Ureter (tissue), 1 donor: ENCODE measurements at regions not wholly inside any gene's neighbourhood (a gene's known extent, or its start where the extent isn't known, plus 50 kb on each side); places are given as distances from the start of the nearest gene placed in this dataset.
"Not testable (repeated sequence)": the region's sequence is repeated elsewhere in the genome, so short reads cannot be mapped to it uniquely, and the experiment has no call there.

Source experiments
- DNase-seq: peaks from one replicate; pipeline ENCODE4 v3.0.0-alpha.2; 2020; ENCODE audit warnings: low spot score
- donor health status: DM: yes; HTN: yes; CAD: no.

DNA sequence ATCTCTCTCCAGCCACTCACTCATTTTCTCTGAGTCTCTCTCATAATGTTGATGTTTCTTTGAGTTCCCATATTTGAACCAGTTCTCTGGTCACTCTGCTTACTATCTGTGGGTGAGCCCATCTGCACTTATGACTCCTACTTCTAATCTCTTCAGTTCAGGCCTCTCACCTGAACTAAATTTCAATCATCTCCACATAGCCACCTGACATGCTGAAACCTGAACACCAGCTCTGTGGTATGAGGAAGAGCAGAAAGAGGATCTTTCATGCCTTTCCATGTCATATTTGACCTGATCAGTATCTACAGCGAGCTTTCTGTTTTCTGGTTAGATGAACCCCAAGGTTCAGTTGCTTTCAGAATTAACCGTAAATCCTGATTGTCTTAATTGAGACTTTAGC, 122.2 kb upstream of the ESX1 start:
- DNase-seq: no peak

DNA sequence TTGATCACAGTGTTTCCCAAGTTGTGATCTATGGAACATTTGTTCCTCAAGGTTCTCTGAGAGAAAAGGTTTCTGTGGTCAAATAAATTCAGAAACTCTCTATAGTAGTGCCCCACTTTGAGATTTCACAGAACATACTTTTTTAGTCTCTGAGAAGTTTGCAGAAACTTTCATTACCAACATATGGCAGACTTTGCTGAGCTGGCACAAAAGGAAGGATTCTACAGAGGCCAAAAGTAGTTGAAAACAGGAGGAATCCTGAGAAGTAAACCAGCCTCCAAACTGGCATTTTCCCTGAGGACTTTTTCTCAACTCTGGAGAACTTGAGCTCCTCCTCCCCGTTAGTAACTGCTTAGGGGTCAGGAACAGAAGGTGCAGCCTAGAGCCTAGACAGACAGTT, 117.8 kb upstream of the ESX1 start:
- DNase-seq: no peak

- no peak for DNase-seq
Measured at GRCh38 chrX:104370089-104370488, 115.4 kb upstream of the ESX1 start.

DNA sequence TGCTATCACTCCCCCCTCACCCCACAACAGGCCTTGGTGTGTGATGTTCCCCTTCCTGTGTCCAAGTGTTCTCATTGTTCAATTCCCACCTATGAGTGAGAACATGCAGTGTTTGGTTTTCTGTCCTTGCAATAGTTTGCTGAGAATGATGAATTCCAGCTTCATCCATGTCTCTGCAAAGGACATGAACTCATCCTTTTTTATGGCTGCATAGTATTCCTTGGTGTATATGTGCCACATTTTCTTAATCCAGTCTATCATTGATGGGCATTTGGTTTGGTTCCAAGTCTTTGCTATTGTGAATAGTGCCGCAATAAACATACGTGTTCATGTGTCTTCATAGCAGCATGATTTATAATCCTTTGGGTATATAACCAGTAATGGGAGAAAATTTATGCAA, 106.0 kb upstream of the ESX1 start:
- DNase-seq: not testable (repeated sequence)

GRCh38 chrX:104359124-104359523, 104.4 kb upstream of the ESX1 start:
- no peak for DNase-seq

- DNase-seq: no peak
Measured at GRCh38 chrX:104351173-104351769, 96.5 kb upstream of the ESX1 start.

- DNase-seq: no peak
Measured at GRCh38 chrX:104347860-104348259, 93.1 kb upstream of the ESX1 start.

DNA sequence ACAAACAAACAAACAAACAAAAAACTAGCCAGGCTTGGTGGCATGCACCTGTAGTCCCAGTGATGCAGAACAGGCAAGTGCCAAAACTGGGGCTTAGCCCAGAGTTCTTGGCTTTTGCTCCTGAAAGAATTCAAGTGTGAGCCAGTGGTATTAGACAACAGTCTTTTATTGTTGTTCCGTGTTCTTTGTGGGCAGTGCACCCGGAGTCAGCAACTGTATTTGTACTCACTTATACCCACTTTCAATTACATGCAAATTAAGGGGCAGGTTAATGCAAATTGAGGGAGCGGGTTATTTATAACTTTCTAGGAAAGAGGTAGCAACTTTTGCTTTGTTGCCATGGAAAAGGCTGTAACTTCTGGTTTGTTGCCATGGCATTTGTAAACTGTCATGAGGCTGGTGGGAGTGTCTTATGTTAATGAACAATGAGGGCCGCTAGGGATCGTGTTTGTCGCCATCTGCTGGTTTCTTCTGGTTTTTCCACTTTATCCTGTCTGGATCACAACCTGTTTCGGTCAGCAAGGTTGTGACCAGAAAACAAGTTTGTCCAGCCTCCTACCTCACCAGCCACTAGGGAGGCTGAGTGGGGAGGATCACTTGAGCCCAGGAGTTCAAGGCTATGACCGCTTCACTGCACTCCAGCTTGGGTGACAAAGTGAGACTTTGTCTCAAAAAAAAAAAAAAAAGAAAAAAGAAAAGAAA, 88.8 kb upstream of the ESX1 start:
- no peak for DNase-seq

- DNase-seq: no peak
Measured at GRCh38 chrX:104342065-104342464, 87.3 kb upstream of the ESX1 start.

GRCh38 chrX:104335756-104336155, 81.0 kb upstream of the ESX1 start:
- no peak for DNase-seq

- DNase-seq: no peak
Measured at GRCh38 chrX:104334971-104335370, 80.2 kb upstream of the ESX1 start.

DNA sequence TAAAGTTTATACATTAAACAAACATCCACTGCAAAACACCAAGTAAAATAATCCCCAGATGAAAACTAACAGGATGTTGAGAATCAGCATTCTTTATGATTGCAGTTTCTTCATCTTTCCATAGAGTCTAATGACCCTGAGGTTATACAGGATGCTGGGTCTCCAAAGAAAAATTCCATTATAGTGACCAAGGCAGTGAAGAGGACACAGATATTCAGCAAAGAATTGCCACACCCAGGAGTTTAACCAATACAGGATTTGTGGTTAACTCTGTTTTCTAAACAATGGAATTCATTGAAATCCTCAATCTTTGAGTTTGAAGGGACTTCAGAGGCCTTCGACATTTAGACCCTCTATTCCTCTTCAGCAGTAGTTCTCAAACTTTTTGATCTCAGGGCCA, 76.2 kb upstream of the ESX1 start:
- no peak for DNase-seq

DNA sequence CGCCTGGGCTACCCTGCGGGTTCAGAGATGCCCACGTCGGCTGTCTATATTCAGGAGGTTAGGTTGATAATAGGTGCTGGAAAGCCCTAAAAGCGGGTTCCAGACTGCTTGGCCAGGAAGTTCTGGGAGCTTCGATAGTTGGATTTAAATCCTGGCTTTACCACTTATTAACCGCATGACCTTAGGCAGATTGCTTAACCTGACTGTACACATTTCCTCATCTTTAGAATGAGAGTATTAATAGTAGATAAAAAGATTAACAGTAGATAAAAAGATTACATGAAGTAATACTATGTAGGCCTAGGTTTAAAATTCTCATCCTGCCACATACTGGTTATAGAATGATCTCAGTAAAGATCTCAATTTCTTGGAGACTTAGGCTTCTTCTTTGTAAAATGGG, 75.0 kb upstream of the ESX1 start:
- DNase-seq: no peak

- no peak for DNase-seq
Measured at GRCh38 chrX:104325213-104325585, 70.5 kb upstream of the ESX1 start.

DNA sequence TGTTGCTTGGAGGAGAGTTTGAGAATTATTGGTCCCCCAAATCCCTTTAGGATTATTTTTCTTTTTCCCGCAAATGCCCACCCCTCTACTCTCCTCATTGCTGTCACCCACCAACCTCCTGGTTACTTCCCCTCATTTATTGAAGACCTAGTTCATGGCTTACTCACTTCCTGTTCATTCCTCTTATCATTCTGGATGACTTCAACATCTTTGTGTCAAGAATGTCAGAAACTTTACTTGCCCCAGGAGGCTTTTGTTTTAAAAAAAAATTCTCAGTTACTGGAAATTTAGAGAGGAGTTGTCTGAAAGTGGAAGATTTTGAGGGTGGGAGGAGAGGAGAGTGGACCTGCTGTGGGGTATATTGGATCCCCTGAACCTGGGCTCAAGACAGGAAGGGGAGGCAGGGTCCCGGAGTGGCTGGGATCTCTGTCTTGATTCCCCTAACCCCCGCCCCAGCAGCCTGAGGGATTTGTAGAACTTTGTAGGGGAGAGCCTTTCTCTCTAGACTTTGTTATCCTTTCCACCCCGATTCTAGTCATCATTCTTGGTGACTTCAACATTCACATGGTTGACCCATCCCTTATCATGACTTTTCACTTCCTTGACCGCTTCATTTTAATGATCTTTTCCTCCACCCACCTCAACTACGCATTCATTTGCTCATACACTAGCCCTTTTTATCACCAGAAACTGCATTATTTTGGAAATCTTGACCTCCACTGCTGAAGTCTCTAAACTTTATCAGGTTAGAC, 69.9 kb upstream of the ESX1 start:
- DNase-seq: no peak

DNA sequence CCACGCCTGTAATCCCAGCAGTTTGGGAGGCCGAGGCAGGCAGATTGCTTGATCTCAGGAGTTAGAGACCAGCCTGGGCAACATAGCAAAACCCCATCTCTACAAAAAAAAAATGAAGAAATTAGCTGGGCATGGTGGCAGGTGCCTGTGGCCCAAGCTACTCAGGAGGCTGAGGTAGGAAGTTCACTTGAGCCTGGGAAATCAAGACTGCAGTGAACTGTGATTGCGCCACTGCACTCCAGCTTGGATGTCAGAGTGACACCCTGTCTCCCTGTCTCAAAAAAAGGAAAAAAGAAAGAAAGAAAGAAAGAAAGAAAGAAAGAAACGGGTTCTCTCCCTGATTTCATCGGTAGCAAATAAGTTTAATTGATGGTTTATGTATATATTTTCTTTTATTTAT, 64.6 kb upstream of the ESX1 start:
- no peak for DNase-seq

DNA sequence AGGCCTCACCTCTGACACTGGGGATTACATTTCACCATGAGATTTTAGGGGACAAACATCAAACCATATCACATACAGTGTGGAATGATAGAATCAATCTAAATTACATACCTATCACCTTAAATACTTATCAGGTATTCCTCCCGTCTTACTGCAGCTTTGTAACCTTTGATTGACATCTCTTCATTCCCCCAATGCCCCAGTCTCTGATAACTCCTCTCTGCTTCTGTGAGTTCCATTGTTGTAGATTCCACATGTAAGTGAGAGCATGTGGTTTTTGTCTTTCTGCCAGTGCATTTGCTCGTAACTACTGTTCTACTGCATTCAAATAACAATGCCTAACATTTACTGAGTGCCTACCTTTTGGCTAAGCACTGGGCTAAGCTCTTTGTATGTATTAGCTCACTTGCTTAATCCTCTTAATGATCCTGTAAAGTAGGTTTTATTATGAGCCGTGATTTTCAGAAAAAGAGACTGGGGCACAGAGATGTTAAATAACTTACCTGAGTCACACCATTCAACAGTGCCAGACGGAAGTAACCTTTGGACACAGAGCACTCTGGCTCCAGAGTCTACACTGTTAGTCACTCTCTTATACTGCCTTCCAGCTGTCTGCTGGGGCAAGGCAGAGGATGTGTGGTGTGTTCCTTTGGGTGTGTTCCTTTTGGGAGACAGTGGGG, 63.7 kb upstream of the ESX1 start:
- peak; percentile 44 for DNase-seq

DNA sequence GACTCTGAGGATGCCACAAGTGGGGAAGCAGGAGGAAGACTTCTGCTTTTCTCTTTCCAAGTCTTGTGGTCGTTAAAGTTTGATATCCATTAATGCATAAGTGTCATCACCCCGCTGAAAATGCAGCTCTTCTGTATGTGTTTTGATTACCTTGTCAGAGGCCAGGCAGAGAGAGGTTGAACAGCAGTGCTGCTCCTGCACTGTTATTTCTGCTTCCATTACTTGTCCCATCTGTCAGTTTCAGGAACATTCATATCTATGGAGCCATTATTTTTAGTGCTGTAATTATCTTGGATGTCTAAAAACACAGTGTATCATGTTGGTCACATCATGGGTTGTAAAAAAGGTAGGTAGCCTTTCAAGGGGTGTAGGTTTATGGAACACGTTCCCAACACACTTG, 62.0 kb upstream of the ESX1 start:
- DNase-seq: no peak

GRCh38 chrX:104315555-104315954, 60.8 kb upstream of the ESX1 start:
- no peak for DNase-seq

DNA sequence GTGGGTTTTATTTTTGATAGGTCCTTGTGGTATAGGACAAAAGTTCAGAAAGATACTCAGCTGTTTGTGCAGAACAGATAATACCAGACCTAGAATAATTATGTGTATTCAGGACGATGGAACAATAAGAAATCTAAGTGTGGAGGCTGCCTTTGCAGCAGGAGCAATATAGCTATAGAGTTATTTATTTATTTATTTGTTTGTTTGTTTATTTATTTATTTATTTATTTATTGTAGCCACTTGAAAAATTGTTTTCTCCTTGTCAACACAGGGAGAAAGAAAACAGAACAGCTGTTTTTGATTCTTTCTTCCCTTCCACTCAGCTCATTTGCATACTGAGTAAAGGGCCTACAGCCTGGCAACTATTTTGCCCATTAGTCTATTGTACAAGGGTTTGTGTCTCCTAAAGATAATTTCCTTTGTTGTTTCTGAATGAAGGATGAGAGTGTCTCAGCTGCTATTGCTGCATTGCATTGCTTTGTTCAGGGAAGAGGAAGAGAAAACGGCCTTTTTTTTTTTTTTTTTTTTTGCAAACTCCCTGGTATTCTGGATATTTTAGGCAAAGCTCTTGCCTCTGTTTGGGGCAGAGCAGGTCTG, 56.0 kb upstream of the ESX1 start:
- DNase-seq: no peak

DNA sequence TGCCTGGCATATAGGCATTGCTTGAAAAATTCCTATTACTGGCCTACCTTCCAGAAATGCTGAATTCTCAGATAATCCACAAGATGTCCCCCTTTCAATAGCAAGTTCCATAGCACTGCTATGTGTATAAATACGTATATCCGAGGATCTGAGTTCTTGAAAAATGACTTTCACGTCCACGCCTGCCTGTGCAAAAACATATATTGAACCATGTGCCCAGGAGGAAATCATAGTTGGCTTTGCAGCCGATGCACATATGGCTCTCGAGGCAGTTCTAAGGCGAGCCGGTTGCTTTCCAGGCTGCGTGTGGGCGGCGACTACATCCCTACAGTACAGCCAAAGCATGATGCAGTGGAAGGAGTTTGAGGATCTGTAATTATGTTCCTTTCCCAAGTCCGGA, 55.4 kb upstream of the ESX1 start:
- no peak for DNase-seq

GRCh38 chrX:104309169-104309568, 54.4 kb upstream of the ESX1 start:
- DNase-seq: no peak
